SIG-M5 treated with dmso at 0.1 percent for 504 hours (cell line): ENCODE measurements at regions not wholly inside any gene's neighbourhood (a gene's known extent, or its start where the extent isn't known, plus 50 kb on each side); places are given as distances from the start of the nearest gene placed in this dataset.
"Not testable (repeated sequence)": the region's sequence is repeated elsewhere in the genome, so short reads cannot be mapped to it uniquely, and the experiment has no call there.

Experiments
- DNase-seq: peaks from one replicate; lab custom pipeline; 2025; ENCODE audit not compliant: unreplicated experiment; lab: John Stamatoyannopoulos, UW

DNA sequence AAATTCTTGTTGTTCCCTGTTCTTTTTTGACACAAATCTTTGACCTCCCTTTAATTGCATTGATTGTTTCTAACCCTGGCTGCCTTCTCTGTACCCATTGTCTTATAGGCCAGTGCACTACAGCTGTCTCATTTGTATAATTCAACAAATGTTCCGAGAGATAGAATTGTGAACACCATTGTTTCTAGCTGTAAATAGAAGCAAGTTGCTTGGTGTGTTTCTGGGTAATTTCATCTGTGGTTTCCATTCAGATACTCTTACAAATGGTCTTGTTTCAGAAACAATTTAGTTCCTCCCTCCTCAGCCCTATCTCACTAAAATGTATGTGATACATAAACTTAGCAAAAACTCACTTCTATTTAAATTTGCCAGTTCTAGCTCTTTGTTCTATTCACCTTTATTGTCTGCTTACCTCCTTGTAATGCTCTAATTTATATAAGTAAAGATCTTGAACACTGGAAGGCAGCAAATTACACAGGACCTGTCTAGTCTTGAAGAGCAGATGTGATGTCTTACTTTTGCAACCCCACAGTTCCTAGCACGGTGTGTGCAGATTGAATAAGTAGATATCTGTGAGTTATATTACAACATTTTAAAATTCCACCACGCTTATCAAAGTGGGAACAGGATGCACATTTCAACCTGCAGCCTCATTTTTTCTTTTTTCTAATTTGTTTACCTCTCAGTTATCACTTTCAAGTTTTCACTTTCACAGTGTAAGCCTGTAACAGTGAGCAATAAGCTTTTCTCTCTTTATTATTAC lies 515.6 kb upstream of the ZP4 start:
- no peak for DNase-seq

DNA sequence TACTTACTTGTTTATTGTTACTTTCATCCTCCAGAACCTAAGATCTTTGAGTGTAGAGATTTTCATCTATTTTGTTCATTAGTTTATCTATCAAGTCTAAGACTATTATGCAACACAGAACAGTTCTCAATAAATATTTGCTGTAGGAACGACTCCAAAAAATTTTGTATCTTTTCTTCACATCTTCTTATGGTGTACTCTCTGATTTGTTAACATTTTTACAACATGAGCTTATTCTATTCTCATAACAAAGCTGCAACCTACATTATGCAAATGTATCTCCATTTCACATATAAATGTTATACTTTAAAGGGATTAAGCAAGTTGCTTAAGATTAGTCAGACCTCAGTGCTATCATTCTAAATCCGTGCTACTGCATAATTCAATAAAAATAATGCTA lies 514.2 kb upstream of the ZP4 start:
- no peak for DNase-seq

DNA sequence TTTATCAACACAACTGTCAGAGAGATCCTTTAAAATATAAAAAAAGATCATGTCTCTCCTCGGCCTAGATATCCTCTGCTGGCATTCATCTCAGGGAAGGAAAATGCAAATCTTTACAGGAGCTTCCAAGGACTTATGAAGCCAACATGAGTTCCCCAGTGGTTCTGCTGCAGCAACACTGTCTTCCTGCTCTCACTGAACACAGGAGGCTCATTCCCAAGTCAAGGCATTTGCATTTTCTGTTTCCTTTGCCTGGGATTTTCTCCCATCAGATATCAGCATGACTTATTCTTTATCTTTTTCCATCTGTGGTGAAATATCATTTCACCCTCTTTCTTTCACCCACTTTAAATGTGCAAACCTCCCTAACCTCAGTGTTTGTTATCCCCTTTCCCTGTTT lies 513.8 kb upstream of the ZP4 start:
- no peak for DNase-seq

DNA sequence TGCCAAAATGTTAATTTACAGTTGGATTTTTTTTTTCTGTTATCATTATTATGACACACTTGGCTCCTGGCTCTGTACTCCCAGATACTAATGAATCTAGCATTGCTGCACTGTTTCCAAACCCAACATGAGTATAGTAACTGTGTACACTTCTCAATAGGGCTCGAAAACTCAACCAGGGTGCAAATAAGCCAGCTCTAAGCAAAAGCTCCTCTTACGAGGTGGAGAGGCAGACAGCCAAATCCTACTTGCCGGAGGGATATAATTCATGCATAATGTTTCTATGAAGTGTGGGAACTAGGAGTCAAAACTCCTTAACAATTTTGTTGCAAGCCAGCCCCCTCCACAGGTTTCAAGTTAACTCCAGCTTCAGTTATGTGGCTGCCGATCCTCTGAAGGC lies 510.4 kb upstream of the ZP4 start:
- no peak for DNase-seq

DNA sequence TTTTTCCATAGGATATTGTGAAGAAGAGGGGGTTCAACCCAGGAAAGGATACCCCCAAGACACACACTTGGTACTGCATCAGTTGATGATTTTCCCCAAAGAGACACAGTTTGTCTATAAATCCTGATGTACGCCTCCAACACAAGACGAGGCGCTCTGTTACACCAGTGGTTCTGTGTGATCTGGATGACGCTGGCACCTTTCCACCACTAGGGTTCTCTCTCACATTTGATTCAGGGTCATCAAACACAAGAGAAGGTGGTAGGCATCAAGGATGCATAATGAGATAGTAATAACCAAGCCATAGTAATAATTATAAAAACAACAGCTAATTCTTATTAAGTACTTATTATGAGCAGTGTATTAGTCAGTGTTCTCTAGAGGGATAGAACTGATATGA lies 508.8 kb upstream of the ZP4 start:
- DNase-seq = no peak

DNA sequence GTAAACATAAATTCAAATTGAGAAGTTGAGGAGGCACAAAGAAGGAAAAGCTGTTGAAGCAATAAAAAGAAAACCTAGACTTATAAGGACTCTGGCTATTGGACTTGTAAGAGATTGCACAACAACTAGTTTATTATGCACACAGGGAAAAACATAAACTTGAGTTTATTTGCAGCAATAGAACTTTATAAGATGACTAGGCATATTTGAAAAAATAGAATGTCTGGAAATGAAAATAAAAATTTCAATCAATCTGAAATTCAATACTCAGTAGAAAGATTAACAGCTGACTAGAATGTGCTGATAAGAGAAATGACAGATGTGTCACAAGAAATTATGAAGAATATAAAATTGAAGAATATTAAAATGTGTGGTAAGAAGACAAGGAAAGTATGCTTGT lies 505.4 kb upstream of the ZP4 start:
- DNase-seq = no peak

DNA sequence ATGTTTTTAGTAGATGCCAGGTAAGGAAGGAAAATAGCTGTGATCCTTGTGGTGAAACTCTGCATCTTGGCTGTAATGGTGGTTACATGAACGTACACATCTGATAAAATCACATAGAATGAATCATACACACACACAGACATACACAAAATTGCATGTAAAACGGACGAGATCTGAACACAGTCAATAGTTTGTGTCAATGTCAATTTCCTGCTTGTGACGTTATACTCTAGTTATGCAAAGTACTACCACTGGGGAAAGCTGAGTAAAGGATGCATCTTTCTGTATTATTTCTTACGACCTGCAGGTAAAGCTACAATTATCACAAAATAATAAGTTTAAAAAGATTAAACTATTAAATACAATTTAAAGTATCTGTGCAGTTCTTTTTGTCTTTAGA lies 493.7 kb upstream of the ZP4 start:
- no peak for DNase-seq

DNA sequence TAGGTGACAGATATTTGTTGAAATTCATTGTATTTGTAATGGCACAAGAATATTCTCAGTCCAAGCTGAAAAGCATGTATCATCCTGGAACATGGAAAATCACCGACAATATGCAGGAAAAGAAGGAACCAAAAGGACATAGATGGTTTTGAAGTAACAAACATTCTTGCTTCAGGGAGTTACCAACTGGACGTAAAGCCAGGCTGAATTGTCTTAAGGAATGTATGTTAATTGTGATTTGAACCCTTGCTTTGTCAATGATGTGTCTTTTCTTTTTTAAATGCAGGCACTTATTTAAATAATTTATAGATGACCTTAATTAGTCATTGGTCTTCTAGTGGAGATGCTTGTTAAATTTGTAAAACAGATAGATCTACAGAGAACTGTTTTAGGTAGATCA lies 489.4 kb upstream of the ZP4 start:
- no peak for DNase-seq

DNA sequence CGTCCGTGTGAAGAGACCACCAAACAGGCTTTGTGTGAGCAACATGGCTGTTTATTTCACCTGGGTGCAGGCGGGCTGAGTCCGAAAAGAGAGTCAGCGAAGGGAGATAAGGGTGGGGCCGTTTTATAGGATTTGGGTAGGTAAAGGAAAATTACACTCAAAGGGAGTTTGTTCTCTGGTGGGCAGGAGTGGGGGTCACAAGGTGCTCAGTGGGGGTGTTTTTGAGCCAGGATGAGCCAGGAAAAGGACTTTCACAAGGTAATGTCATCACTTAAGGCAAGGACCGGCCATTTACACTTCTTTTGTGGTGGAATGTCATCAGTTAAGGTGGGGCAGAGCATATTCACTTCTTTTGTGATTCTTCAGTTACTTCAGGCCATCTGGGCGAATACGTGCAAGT lies 488.7 kb upstream of the ZP4 start:
- DNase-seq = not testable (repeated sequence)

DNA sequence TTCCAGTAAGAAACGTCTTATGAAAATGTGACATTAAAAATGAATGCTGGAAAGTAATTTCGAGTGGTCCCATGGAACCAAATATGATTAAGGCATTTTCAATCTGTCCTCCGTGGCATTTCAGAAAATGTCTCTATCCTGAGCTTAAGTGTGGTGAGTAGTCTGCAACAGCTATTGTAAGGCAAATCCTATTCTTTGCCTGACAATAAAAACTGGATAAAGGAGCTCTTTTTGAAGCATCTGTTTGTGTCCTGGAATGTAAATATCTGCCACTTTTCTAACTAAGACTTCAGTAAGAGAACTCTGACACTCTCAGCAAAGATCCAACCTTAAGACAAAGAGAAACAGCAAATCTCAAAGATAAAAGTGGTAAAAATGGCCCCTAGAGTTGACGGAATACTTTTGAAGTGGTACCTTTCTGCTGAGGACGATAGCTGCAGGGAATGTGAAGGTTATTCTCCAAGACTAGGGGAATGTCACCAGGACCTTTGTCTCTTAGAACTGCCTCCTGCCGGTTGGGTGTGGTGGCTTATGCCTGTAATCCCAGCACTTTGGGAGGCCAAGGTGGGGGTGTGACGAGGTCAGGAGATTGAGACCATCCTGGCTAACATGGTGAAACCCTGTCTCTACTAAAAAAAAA lies 486.7 kb upstream of the ZP4 start:
- no peak for DNase-seq

DNA sequence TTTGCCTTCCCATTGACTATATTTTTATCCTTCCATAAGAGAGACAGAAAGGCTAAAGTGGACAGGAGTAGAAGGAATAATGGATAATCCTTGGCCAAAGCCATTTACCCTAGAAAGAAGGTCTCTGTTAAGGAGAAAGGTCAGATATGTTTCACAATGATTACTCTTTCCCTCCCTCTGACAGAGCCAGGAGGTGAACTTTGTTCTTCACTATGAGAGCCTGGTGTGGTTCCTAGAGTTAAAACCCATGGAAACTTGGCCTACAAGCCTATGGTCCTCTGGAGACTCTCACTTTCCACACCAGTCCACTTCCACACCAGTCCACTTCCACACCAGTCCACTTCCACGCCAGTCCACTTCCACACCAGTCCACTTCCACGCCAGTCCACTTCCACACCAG lies 479.9 kb upstream of the ZP4 start:
- no peak for DNase-seq

DNA sequence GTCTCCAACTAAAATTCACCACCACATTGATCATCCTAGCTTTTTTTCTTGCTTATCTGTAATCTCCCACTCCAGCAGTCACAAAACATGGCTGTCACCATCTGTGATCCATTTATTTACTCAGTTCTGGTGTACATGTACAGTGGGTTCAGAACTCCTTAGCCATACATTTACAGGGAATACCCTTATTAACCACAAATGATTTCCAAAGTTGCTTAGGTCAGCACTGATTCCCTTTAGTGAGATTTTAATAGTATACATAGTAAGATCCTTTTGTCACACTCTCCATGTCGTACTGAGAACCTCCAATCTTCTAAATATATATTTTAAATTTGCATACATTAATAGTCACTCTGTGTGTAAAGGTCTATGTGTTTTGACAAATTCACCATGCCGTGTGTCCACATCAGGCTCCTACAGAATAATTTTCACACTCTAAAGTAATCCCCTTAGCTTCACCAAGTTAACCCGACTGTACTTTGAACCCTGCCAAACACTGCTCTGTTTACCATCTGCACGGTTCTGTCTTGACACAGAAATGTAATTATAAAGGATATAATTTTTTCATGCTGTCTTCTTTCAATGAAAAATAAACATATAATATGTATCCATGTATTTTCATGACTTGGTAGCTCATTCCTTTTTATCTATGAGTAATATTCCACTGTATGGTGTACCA lies 473.6 kb upstream of the ZP4 start:
- no peak for DNase-seq

DNA sequence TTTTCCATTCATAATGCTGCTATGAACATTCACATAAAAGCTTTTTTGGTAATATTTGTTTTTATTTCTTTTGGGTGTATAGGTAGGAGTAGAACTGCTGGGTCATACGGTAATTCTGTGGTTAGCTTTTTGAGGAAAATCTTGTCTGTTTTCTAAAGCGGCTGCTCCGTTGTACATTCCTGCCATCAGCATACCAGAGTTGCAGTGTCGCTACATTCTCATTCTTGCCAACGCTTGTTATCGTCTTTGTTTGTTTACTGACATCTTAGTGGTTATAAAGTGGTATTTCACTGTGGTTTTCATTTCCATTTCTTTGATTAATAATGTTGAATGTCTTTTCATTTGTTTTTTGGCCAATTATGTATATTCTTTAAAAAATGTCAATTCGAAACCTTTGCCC lies 469.8 kb upstream of the ZP4 start:
- DNase-seq = no peak

DNA sequence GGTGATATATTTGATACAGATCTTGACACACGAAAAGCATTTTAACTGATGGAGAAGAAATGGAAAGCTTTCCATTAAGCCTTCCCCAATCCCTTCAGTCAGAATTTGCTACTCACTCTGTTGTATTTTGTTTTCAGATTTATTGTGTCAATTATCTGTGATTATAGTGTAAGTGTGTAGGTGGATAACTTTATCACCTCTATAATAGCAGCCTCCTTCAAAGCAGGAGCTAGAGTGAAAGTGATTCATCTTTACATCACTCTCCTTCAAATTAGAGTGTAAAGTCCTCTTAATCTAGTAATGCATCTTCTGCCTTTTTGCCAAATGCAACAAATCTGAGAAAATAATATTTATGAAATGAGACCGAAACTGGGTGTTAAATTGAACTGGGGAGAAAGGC lies 459.7 kb upstream of the ZP4 start:
- no peak for DNase-seq

DNA sequence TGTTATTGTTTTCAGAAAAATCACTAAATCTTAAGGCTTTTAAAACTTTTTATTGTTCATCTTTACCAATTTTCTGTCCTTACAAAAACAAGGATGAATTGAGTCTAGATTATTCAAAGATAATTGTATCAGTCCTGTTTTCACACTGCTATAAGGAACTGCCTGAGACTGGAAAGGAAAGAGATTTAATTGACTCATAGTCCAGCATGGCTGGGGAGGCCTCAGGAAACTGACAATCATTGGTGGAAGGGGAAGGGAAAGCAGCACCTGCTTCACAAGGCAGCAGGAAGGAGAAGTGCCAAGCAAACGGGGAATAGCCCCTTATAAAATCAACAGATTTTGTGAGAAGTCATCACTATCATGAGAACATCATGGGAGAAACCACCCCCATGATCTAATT lies 455.6 kb upstream of the ZP4 start:
- peak; percentile 12 for DNase-seq

DNA sequence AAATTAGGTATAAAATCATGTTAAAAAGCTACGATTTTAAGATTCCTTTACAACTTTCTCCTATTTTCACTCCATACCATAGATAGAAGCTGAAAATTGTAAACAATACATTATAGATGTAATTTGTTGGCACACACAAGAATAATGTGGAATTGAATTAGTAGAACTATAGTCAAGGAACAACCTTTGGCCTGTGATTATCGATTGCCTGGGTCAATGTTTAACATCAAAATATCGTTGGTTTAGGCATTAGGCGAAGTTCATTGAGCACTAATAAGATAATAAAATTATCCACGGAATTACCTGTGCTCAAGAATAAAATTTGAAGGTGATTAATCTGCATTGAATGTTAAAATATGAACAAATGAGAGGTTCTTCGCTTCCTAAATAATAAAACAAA lies 455.1 kb upstream of the ZP4 start:
- no peak for DNase-seq

DNA sequence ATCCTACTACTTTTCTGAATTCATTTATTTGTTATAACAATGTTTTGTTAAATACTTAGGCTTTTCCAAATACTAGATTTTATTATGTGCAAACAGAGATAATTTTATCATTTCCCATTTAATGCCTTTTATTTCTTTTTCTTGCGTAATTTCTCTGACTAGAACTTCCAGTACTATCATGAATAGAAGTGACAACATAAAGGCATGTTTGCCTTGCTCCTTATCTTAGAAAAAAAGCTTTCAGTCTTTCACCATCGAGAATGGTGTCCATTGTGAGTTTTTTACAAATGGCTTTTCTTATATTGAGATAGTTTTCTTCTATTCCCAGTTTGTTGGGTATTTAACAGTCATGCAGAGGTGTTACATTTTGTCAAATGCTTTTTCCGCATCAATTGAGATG lies 453.1 kb upstream of the ZP4 start:
- no peak for DNase-seq

DNA sequence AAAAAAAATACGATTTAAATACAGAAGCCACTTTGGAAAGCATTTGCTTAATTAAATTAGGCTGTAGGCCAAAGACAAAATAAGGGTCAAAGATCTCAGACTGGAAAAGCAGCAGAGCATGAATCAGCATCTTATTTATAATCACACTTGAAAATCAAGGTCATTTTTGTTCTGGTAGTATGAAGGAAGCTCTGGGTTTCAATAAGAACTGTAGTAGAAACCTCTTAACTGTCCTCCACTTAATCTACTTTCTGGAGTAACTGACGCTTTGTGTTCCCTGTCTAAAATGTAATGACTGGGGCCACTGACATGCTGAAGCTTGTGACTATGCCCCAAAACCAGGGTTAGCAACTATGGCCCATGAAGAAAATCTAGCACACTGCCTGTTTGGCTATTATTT lies 450.7 kb upstream of the ZP4 start:
- DNase-seq = no peak

DNA sequence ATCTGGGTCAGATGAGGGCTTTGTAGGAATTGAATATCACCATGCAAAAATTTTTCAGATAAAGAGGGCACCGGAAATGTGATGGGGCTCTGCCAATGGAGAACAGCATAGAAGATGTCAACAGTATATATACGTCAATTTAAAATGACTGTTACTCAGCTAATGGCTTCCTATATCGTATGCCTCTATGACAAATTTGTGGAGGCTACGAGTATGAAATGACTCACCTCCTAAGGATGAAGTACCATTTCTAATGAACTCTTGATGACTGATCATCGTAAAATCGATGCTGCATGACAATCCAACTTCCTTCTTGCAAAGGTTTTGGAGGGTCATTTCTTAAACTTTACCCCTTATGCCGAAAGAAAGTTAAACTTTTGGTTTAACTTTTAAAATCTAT lies 450.3 kb upstream of the ZP4 start:
- no peak for DNase-seq

DNA sequence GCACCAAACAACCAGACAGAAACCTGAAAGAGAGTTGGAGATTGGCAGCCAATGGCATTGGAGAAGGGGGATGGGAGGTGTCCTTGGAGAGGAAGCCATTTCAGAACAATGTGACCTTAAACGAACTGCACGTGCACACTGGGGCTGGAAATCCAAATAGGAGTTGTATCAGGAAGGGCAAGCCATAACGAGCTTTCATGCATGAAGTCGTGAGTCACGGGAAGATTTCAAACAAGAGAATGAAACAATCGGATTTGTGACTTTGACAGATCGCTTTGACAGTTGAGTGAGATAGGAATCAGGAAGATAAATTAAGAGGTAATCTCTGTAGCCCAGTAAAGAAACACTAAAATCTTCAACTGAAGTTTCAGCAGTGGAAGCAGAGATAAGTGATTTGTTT lies 445.8 kb upstream of the ZP4 start:
- no peak for DNase-seq

DNA sequence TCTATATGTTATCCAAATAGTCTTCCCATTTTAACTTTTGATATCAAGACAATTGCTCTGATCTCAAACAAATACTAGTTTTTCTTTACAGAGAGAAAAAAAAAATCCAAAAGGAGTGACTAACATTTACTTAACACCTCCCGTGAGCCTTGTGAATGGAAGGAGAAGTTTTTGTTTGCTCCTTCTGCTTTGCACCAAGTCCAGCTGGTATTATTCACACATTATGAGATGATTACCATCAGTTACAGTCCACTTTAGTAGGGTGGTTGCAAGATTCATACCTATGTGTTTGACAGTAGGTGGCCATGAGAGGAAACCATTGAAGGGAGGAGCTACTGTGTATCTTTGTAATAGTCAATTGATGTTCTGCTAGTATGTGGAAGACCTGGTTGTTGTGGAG lies 443.4 kb upstream of the ZP4 start:
- no peak for DNase-seq

DNA sequence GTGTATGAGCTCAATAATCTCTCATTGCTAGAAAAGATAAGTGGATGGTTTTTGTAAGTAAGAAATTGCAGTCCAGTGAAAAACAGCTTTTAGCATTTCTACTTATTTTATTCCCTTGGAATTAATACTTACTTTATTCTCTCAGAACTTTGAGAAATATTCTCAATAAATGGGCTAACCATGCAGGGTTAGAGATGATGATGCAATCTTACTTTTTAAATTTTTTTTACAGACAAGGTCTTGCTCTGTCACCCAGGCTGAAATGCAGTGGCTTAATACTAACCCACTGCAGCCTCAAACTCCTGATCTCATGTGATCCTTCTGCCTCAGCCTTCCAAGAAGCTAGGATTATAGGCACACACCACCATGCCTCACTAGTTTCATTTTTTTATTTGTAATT lies 440.8 kb upstream of the ZP4 start:
- peak; percentile 30 for DNase-seq

DNA sequence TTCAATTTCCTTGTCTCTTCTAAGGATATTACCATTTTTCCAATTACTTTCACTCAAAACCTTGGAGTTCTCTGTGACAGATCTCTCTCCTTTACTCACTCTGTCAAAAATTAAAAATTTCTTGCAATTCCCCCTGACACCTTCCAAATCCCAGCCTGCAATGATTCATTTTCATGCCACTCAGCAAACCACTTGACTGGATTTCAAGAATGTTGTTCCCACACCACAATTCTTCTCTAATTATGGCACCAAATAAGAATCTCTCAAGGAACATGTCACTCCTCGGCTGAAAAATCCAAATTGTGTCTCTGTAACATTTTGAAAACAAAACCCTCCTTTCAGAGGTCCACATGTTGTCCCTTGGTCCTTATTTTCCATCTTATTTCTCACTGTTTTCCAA lies 438.9 kb upstream of the ZP4 start:
- DNase-seq = no peak
